Activated CD4-positive, alpha-beta T cell treated with anti-CD3 and anti-CD28 coated beads for 4 hours (primary cell): ENCODE measurements at regions not wholly inside any gene's neighbourhood (a gene's known extent, or its start where the extent isn't known, plus 50 kb on each side); places are given as distances from the start of the nearest gene placed in this dataset.
"Not testable (repeated sequence)": the region's sequence is repeated elsewhere in the genome, so short reads cannot be mapped to it uniquely, and the experiment has no call there.

ENCODE experiments used
- DNase-seq, 2 donors: peaks; one replicate each; pipeline ENCODE4 v3.0.0-alpha.2; 2020

- DNase-seq, result not testable (repeated sequence)
These were observed 57.4 kb downstream of the FTHL17 start for GRCh38 chrX:31014474-31014873.

DNA sequence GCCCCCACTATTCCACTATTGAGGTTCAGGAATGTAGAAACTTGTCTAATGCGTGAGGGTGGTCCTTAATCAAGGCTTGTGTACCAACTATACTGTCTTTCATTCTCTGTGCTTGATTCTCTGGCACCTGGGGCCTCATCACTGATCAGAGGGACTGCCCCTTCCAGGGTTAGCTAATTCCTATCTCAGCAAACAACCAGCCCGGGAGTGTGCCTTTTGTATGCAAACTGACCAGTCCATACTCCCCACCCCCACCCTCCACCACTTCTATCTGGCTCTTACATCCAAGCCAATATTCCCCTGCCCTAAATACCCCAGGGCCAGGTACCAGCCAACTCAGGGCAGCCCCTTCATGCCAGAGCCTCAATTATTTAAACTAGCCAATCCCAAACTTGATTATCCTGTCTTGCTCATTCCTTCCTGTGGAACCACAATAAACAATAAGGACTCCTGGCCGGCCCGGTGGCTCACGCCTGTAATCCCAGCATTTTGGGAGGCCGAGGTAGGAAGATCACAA, 59.3 kb downstream of the FTHL17 start:
- DNase-seq, result no peak

DNA sequence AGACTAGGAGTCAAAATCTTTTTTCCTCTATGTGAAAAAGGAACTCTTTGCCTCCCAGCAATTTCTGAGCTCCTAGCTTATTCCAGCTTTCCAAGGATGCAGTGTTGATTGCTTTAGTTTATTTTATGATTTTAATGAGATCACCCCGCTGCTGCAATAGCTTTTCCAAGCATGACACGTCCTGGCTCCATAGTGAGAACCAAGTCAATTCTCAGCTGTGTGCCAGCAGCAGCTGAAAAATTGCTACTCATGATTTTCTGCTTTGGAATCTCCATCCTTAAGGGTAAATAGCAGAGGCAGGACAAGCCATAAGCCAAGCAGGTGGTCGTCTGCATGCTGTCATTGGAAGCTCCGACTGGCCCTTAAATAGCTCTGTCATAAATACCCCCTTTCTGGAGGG, 64.5 kb downstream of the FTHL17 start:
- DNase-seq, result no peak

- no peak for DNase-seq
These were observed 65.8 kb downstream of the FTHL17 start for GRCh38 chrX:31006027-31006426.

DNA sequence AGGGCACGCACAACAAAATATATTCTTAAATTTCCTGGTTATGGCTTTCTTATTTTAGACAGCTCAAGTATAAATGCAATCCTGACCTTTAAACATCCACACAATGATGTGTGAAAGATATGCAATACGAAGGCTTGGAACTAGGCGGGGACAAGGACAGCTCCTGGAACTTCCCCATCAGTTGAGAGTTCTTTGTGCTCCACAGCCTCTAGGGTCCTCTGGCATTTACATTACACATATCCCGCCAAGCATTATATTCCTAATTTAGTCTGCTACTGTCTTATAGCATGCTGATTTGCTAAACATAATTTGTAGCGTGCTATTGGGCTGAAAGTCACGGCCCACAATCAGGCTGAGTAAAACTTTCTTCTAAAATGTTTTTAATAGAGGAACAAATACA, 74.4 kb downstream of the FTHL17 start:
- DNase-seq, result no peak

DNA sequence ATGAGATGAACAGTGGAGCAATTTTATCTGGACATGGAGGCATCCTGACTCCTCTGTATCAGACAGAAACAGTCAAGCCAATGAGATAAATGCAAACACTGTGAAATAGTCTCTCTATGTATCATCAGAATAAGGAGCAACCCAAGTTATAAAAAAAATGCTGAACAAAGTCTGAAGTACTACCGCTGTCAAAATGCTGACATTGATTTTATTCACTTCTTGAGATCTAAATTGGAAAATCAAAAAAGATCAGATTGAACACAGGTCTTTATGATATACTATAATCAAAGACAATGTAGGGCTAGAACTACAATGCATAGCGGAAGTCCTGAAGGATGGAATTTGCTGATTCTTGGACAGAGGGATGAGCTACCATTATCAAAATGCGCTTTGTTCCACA, 76.1 kb downstream of the FTHL17 start:
- no peak for DNase-seq

GRCh38 chrX:30995060-30995700, 76.7 kb downstream of the FTHL17 start:
- DNase-seq, result no peak

DNA sequence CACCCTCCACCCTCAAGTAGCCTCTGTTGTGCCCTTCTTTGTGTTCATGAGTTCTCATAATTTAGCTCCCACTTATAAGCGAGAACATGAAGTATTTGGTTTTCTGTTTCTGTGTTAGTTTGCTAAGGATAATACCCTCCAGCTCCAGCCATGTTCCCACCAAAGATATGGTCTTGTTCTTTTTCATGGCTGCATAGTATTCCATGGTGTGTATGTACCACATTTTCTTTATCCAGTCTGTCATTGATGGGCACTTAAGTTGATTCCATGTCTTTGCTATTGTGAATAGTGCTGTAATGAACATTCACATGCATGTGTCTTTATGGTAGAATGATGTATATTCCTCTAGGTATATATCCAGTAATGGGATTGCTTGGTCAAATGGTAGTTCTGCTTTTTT, 77.8 kb downstream of the FTHL17 start:
- DNase-seq, result not testable (repeated sequence)

DNA sequence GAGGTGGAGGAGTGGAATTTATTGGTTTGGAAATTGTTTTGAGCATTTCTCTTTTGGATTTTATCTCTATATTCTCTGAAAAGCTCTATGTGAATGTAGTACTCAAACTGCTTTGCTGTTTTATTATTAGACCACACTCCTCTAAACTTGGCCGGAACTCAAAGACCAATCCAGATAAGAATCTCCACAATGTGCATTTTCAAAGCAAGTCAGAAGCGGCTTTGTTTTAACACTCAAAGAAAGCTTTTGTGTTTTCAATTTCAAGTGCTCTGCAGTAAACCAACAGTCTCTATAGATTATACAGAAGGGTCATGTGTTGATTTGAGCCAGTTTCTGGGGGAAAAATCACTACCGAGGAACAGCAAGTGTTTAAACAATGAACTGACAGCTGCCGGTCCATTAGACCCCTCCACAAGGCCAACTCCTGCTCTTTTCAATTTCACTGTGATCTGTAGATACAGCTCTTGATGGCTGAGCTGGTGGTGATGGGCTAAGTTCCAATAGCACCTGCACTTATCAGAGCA, 79.4 kb downstream of the FTHL17 start:
- DNase-seq, result no peak

DNA sequence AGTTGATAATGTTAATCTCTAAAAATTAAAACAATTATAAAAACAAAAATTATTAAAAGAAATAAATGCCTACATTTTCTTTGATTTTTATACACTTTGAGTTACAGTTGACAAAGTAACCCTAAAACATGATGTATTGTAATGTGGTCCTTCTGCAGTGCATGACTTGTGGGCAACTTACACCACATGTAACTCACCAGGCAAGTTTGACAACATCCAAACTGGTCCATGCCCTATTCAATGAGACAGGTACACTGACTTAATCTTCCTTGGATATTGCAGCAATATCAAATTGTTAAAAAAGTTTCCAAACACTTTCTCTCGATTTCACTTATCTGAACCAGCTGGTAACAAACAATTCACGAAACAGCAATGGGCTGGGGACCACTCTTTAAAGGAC, 81.5 kb downstream of the FTHL17 start:
- DNase-seq, result no peak

DNA sequence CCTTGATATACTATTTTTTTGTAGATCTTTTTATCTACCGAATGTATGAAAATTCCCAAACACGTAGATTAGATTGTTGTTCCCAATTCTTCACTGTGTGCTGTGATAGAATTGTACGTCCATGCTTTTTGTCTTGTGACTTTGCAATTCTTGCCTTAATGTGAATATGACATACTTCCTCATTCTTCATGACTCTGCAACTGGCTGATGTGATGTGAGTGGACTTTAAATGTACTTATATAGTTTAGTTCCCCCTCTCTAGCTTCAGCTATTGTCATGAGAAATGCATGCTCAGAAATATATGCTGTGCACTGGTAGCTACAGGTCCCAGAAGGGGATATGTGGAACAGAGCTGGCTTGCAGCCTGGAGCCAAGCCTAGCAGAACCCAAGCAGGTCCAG, 89.4 kb downstream of the FTHL17 start:
- DNase-seq, result no peak

DNA sequence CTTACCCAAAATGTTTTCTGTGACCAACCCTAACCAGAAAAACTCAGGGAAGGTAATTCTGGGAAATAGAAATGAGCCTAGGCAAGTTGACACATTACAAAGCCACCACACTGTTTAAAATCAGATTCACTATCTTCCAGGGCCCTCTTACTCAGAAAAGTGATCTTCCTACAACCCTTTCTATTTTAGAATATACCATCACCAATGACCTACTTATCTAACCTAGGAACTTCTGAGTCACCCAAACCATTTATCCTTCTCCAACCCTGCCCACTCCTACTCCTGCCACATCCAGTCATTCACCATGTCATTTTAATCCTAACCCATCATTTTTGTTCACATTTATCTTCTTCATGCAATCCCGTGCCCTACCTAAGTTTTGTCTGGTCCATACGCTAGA, 89.9 kb downstream of the FTHL17 start:
- no peak for DNase-seq

DNA sequence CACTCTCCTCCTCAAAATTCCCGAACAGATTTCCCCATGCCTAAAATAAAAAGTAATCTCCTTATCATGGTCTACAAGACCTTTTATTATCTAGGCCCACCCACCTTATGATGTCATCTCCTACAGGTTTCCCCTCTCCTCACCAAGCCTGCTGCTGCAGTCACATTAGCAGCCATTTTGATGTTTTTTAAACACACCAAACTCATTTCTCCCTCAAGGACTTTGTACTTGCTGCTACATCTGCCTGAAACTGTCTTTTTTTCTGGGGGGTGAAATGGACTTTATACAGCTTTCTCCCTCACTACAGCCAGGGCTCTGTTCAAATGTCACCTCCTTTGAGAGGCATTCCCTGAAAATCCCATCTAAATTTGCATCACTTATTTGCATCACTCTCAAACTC, 90.2 kb upstream of the TAB3 start:
- DNase-seq, result no peak

- no peak for DNase-seq
These were observed 86.4 kb upstream of the TAB3 start for GRCh38 chrX:30975467-30975866.

GRCh38 chrX:30973784-30974427, 84.9 kb upstream of the TAB3 start:
- DNase-seq, result no peak

GRCh38 chrX:30971774-30972603, 82.9 kb upstream of the TAB3 start:
- peak; percentile 1 to 9 for DNase-seq

DNA sequence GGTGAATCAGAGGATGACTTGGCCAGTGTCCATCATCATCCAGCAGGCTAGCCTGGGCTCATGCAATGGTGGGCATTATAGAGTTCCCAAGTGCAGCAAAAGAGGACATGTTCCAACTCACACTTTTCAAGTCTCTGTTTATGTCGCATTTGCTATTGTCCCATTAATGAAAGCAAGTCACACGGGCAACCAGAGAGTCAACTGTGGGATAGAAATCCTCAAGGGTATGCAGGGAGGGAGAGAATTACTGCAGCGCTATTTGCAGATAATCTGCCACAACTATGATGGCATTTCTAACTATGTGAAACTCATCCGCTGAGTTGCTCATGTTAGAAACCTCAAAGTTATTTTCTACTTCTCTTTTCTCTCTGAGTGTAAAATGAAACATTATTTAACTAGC, 78.5 kb upstream of the TAB3 start:
- DNase-seq, result no peak

GRCh38 chrX:30965767-30966166, 76.7 kb upstream of the TAB3 start:
- no peak for DNase-seq

DNA sequence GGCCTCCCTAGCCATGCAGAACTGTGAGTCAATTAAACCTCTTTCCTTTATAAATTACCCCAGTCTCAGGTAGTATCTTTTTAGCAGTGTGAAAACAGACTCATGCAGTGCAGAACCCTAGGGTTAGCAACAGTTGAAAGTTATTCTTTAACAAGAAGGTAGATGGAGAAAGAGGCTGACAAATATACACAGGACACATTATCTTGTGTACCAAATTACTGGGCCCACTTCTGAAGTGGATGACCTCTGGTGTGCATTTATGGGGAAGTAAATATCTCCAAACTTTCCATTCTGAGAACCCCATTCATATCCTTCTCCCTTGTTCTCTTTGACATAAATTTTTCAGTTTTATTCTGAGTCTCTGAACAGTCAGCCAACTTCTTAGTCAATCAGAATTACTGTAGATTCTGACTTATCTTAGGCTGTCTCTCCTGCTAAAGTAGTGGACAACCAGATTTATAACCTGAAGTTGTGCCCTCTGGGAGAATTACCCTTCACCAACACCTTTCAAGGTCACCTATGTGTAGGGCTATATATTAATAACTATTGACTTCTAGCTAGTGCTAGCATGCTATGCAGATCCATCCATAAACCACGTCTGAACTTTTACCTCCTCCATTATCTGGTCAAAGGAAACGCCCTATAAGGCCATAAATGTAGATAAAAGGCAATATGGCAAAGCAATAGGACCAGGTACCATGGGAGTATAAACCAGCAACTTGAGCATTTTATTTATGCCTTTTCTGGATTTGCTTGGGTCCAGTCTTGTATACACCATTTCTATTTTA, 72.5 kb upstream of the TAB3 start:
- DNase-seq, result no peak

DNA sequence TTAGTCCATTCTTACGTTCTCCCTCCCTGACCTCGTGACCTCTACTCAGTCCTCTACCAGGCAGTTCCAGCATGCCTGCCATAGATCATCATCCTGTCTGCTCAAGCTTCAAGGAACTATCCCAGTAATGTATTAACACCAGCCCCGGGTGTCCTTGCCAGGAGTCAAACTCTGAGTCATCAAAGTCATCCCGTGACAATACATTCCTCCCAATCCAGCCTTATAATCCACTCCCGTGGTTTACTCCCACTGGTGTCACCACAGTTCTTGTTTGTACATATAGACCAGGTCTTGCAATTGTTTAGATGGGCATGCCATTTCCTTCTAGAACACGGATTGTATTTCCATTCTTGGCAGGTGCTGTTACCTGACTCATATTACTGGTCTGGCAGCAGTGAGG, 68.7 kb upstream of the TAB3 start:
- DNase-seq, result no peak

DNA sequence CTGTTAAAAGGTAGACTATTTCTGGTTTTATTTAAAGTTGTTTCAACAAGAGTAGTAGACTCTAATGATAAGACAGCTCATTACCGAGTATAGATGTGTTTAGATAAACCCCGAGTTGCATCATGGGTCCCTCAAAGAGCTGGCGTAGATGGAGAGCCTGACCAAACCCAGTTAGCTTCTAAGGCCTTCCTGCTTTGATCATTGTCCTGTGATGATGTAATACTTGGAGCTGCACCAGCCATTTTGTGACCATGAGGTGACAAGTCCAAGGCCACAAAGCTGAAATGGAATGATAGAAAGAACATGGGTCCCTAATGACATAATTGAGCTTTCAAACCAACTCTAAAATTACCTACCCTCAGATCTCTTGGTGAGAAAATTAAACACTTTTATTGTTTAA, 66.6 kb upstream of the TAB3 start:
- DNase-seq, result no peak

- no peak for DNase-seq
These were observed 61.9 kb upstream of the TAB3 start for GRCh38 chrX:30951003-30951402.

GRCh38 chrX:30950391-30950790, 61.3 kb upstream of the TAB3 start:
- no peak for DNase-seq
